Activated B cell treated with CpG ODN at 0.5 μM for 24 hours (primary cell): ENCODE measurements at regions not wholly inside any gene's neighbourhood (a gene's known extent, or its start where the extent isn't known, plus 50 kb on each side); places are given as distances from the start of the nearest gene placed in this dataset.

Source experiments
- ATAC-seq: fragments of 200-7000 bp; cut with Tn5 transposase; one replicate; pipeline ENCODE4 v1.10.0; 2021; ENCODE audit warnings: low read depth, mild to moderate bottlenecking, moderate library complexity
- CTCF ChIA-PET: fragments of 350-600 bp; sonication (Branson Sonifier 250); formaldehyde crosslinking; loops from one replicate; lab custom pipeline; 2021; ENCODE audit warnings: antibody characterized with exemption; lab: Charles Lee
- POLR2A ChIA-PET: fragments of 350-600 bp; sonication (Branson Sonifier 250); formaldehyde crosslinking; loops from one replicate; lab custom pipeline; 2021; ENCODE audit warnings: antibody characterized with exemption; lab: Charles Lee
- DNase-seq: peaks from one replicate; pipeline ENCODE4 v3.0.0; 2022
- H3K27ac Mint-ChIP-seq: one replicate; pipeline ENCODE4 v1.8.0; 2020; ENCODE audit warnings: mixed read lengths
- H3K27me3 Mint-ChIP-seq: one replicate; pipeline ENCODE4 v1.8.0; 2021; ENCODE audit warnings: mixed read lengths
- H3K36me3 Mint-ChIP-seq: one replicate; pipeline ENCODE4 v1.8.0; 2021; ENCODE audit warnings: low read depth, mixed read lengths
- H3K4me1 Mint-ChIP-seq: one replicate; pipeline ENCODE4 v1.8.0; 2021; ENCODE audit warnings: mixed read lengths
- H3K4me3 Mint-ChIP-seq: one replicate; pipeline ENCODE4 v1.8.0; 2020; ENCODE audit warnings: mild to moderate bottlenecking, mixed read lengths
- H3K9me3 Mint-ChIP-seq: one replicate; pipeline ENCODE4 v1.8.0; 2020; ENCODE audit warnings: mixed read lengths
- intact Hi-C: fragments of 100-400 bp; cut with micrococcal nuclease; formaldehyde crosslinking; loops from one replicate; pipeline ENCODE4 v1.15.1; 2024
- TF ChIP-seq, protein P1 (sequence below): fragments of 200-600 bp; IDR thresholded peaks from one replicate; pipeline ENCODE4 v1.8.0; 2022; ENCODE audit warnings: antibody characterized with exemption, mild to moderate bottlenecking

DNA sequence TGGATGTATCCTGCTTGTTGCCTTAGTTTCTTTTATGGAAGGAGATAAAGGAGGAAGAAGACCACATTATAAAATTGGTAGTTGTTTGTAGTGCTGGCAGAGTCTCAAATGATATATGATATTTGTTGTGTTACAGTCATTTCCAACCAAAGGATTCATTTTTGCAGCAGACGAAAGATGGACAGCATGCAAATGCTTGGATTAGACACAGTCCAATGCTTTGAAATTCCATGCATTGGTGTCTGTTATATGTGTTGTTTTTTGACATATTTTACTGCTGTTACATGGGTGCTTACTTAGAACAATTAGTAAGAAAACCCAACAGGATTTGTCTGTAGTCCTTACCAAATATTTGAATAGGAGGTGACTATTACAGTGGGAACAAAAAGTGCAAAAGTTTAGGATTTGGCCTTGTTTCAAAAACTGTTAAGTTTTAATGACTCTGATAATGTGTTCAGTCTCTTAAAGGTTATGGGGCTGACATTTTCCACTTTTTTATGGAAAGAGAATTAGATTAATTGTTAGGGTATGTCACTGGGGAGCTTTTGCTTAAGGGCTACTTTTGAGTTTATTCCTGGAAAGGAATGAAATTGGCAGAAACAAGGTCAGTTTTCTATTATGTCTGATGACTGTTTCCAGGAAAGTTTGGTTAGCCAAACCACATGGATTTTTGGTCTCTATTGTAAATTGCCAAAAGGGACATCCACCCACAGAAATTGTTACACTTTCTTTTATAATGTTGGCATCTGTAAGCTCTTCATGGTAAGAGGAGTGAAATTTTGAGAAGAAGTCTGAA, 229.4 kb upstream of the MMADHC start:
- intact Hi-C loops, result no loop called here
- Mint-ChIP-seq H3K4me1 (no peaks in the 10 kb centered on the region), H3K36me3 (no peaks in the 10 kb centered on the region), H3K27me3 (no peaks in the 10 kb centered on the region), H3K27ac (no peak overlapping the region), H3K4me3 (no peak overlapping the region), H3K9me3 (peaks cover 3% of the 10 kb centered on the region)
- TF ChIP-seq, protein P1, sequence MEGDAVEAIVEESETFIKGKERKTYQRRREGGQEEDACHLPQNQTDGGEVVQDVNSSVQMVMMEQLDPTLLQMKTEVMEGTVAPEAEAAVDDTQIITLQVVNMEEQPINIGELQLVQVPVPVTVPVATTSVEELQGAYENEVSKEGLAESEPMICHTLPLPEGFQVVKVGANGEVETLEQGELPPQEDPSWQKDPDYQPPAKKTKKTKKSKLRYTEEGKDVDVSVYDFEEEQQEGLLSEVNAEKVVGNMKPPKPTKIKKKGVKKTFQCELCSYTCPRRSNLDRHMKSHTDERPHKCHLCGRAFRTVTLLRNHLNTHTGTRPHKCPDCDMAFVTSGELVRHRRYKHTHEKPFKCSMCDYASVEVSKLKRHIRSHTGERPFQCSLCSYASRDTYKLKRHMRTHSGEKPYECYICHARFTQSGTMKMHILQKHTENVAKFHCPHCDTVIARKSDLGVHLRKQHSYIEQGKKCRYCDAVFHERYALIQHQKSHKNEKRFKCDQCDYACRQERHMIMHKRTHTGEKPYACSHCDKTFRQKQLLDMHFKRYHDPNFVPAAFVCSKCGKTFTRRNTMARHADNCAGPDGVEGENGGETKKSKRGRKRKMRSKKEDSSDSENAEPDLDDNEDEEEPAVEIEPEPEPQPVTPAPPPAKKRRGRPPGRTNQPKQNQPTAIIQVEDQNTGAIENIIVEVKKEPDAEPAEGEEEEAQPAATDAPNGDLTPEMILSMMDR, result no peak
- DNase-seq (no peak), ATAC-seq (no peak)
- POLR2A ChIA-PET, result no interaction called here
- CTCF ChIA-PET, result no interaction called here

DNA sequence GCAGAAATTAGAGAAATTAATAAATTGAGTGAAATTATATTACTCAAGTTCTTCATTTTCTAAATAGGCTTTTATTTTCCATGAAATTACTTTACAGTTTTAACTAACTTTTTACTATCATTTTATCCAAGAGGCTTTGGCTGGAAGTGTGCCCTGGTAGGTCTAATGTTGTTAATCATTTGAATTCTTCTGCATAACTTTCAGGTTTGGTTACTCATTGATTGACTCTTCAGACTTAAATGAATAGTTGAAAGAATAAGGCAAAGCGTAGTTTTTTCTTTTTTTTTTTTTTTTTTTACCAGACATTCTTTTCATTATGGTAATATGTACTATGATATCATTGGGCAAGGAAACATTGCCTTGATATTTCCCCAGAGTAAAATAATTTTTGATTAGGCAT, 228.4 kb upstream of the MMADHC start:
- ChIA-PET POLR2A (no interaction called here), CTCF (no interaction called here)
- H3K36me3 Mint-ChIP-seq, result no peaks in the 10 kb centered on the region
- intact Hi-C loops, result no loop called here
- H3K27ac Mint-ChIP-seq, result no peak overlapping the region
- ATAC-seq (no peak), DNase-seq (no peak)
- no peak overlapping the region for H3K4me3 Mint-ChIP-seq
- H3K9me3 Mint-ChIP-seq, result peaks cover 3% of the 10 kb centered on the region
- H3K27me3 Mint-ChIP-seq, result no peaks in the 10 kb centered on the region
- H3K4me1 Mint-ChIP-seq, result no peaks in the 10 kb centered on the region
- TF ChIP-seq, protein P1, result no peak

- intact Hi-C loops, result no loop called here
- TF ChIP-seq, protein P1, result no peak
- no peak overlapping the region for H3K4me3 Mint-ChIP-seq
- no peak for ATAC-seq
- H3K36me3 Mint-ChIP-seq, result no peaks in the 10 kb centered on the region
- no peaks in the 10 kb centered on the region for H3K4me1 Mint-ChIP-seq
- no peak overlapping the region for H3K27ac Mint-ChIP-seq
- ChIA-PET CTCF (interaction anchor here (0.6 kb wide), 1 partner anchor 11 kb away, joined by 3 read pairs; no protein-coding TSS in a partner anchor), POLR2A (no interaction called here)
- peaks cover 5% of the 10 kb centered on the region for H3K9me3 Mint-ChIP-seq
- H3K27me3 Mint-ChIP-seq, result no peaks in the 10 kb centered on the region
- DNase-seq, result no peak
Measured at GRCh38 chr2:149814901-149815300, 227.3 kb upstream of the MMADHC start.

GRCh38 chr2:149814049-149814448, 226.5 kb upstream of the MMADHC start:
- CTCF ChIA-PET, result no interaction called here
- intact Hi-C loops, result no loop called here
- Mint-ChIP-seq H3K4me1 (no peaks in the 10 kb centered on the region), H3K36me3 (no peaks in the 10 kb centered on the region), H3K27me3 (no peaks in the 10 kb centered on the region), H3K4me3 (no peak overlapping the region), H3K9me3 (peaks cover 5% of the 10 kb centered on the region), H3K27ac (no peak overlapping the region)
- POLR2A ChIA-PET, result no interaction called here
- DNase-seq (no peak), ATAC-seq (no peak)
- TF ChIP-seq, protein P1, result no peak

GRCh38 chr2:149808556-149808955, 221.0 kb upstream of the MMADHC start:
- Mint-ChIP-seq H3K9me3 (peaks cover 5% of the 10 kb centered on the region), H3K27ac (no peak overlapping the region), H3K4me1 (no peaks in the 10 kb centered on the region), H3K27me3 (no peaks in the 10 kb centered on the region), H3K4me3 (no peak overlapping the region), H3K36me3 (no peaks in the 10 kb centered on the region)
- TF ChIP-seq, protein P1, result no peak
- ChIA-PET CTCF (no interaction called here), POLR2A (no interaction called here)
- no peak for DNase-seq
- ATAC-seq, result no peak
- intact Hi-C loops, result no loop called here
